ENCODE measurements at regions not wholly inside any gene's neighbourhood (a gene's known extent, or its start where the extent isn't known, plus 50 kb on each side); places are given as distances from the start of the nearest gene placed in this dataset.

- no peak for TF ChIP-seq CTCF (IDR thresholded peaks at IDR 0.05)
- DNase-seq (ENCODE audit: low spot score): no peak
- no peak overlapping the region for H3K4me3 ChIP-seq
These were observed 226.5 kb upstream of the ARL4C start for GRCh38 chr2:234723400-234723799.

GRCh38 chr2:234722176-234722575, 225.3 kb upstream of the ARL4C start:
- TF ChIP-seq CTCF (IDR thresholded peaks at IDR 0.05): no peak
- no peak for DNase-seq (ENCODE audit: low spot score)
- H3K4me3 ChIP-seq: no peak overlapping the region
- H3K27ac ChIP-seq: no peak overlapping the region

More at GRCh38 chr2:234723400-234723799, 226.5 kb upstream of the ARL4C start:
- no peak overlapping the region for H3K27ac ChIP-seq

DNA sequence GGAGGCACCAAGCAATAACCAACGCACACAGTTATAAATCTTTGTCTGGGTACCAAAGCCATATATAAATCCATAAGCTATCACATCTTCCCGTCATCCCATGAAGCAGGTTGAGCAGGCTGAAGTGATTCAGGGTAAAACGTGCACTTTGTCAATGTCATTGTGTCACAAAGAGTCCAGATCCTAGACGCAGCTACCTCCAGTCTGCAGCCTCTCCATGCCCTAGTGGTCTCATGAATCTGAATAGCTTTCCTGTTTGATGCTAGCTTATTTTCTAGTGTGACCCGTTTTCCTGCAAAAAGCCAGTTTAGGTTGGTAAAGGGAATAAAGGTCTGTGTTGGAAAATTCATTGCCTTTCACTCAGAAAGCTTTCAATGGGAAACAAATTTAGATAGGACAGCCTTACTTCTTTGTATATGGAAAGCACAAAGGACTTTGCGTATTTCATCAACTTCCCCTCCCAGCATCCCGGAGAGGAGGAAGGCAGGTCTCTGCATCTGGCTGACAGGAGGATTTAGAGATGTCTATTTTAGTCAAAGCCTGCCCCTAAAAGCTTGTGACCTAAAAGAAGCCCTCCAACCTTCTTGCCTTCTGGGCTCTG, 222.3 kb upstream of the ARL4C start:
- Histone ChIP-seq H3K27ac (no peak overlapping the region), H3K4me3 (no peak overlapping the region)
- TF ChIP-seq CTCF (IDR thresholded peaks at IDR 0.05): no peak
- DNase-seq (ENCODE audit: low spot score): no peak

- Histone ChIP-seq H3K4me3 (no peak overlapping the region), H3K27ac (no peak overlapping the region)
- TF ChIP-seq CTCF (IDR thresholded peaks at IDR 0.05): no peak
- no peak for DNase-seq (ENCODE audit: low spot score)
These were observed 219.4 kb upstream of the ARL4C start for GRCh38 chr2:234716271-234716670.

GRCh38 chr2:234715671-234716250, 218.9 kb upstream of the ARL4C start:
- no peak for TF ChIP-seq CTCF (IDR thresholded peaks at IDR 0.05)
- H3K27ac ChIP-seq: no peak overlapping the region
- DNase-seq (ENCODE audit: low spot score): no peak
- no peak overlapping the region for H3K4me3 ChIP-seq

- H3K4me3 ChIP-seq: no peak overlapping the region
- no peak for DNase-seq (ENCODE audit: low spot score)
- TF ChIP-seq CTCF (IDR thresholded peaks at IDR 0.05): no peak
- no peak overlapping the region for H3K27ac ChIP-seq
These were observed 217.8 kb upstream of the ARL4C start for GRCh38 chr2:234714711-234715110.

- no peak for DNase-seq (ENCODE audit: low spot score)
- Histone ChIP-seq H3K4me3 (no peak overlapping the region), H3K27ac (no peak overlapping the region)
- no peak for TF ChIP-seq CTCF (IDR thresholded peaks at IDR 0.05)
These were observed 215.6 kb upstream of the ARL4C start for GRCh38 chr2:234712421-234712935.

Data from coronary artery (tissue), 2 donors.